ENCODE measurements at regions not wholly inside any gene's neighbourhood (a gene's known extent, or its start where the extent isn't known, plus 50 kb on each side); places are given as distances from the start of the nearest gene placed in this dataset.

DNA sequence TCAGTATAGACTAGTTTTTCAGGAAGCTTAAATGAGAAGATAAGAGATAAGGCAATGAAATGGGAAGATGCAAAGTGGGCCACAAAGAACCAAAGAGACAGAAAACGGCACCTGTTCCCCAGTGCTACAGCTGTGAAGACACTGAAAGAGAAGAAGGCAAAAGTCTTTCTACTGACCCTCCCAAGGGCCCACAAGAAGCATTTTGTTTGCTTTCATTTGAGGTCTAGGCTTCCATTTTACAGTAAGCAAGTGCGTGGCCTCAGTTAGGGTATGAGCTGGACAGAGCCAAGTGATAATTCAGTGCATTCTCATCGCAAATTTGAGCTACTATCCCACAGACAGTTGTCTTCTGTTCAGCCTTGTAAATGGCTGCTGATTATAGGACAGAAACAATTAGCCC lies 53.4 kb upstream of the STK17B start:
- Histone ChIP-seq H3K4me2 (ENCODE audit: low read length) (no peak overlapping the region), H3K27ac (no peak overlapping the region), H3K79me2 (no peaks in the 10 kb centered on the region), H3K9me3 (ENCODE audit: control insufficient read depth, low read length) (no peaks in the 10 kb centered on the region), H3K27me3 (ENCODE audit: control insufficient read depth, insufficient read depth, low read length) (no peaks in the 10 kb centered on the region), H3K36me3 (ENCODE audit: control insufficient read depth, insufficient read depth, low read length) (no peaks in the 10 kb centered on the region), H2AFZ (no peak overlapping the region), H3K4me3 (ENCODE audit: low read depth, low read length) (no peak overlapping the region), H3K9ac (no peak overlapping the region), H3K4me1 (no peaks in the 10 kb centered on the region)
- TF ChIP-seq, protein P1, sequence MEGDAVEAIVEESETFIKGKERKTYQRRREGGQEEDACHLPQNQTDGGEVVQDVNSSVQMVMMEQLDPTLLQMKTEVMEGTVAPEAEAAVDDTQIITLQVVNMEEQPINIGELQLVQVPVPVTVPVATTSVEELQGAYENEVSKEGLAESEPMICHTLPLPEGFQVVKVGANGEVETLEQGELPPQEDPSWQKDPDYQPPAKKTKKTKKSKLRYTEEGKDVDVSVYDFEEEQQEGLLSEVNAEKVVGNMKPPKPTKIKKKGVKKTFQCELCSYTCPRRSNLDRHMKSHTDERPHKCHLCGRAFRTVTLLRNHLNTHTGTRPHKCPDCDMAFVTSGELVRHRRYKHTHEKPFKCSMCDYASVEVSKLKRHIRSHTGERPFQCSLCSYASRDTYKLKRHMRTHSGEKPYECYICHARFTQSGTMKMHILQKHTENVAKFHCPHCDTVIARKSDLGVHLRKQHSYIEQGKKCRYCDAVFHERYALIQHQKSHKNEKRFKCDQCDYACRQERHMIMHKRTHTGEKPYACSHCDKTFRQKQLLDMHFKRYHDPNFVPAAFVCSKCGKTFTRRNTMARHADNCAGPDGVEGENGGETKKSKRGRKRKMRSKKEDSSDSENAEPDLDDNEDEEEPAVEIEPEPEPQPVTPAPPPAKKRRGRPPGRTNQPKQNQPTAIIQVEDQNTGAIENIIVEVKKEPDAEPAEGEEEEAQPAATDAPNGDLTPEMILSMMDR (IDR thresholded peaks at IDR 0.05): no peak

DNA sequence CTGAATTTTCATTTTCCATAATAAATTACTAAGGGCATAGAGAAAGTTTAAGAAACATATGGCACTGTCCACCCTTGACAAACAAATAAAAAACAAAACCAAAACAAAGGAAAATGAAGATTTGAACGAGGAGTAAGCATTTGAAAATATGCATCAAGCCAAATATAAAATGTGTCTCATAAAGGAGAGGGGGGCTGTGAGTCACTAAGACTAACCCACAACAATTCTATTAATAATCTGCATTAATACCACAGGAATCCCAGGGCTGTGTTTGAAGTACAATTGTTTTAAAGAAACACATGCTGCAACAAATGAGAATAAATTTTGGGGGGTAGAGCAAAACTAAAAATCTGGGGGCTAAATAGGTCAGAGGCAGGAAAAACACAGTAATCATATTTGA lies 53.8 kb upstream of the STK17B start:
- Histone ChIP-seq H2AFZ (no peak overlapping the region), H3K9ac (no peak overlapping the region), H3K9me3 (ENCODE audit: control insufficient read depth, low read length) (no peaks in the 10 kb centered on the region), H3K27me3 (ENCODE audit: control insufficient read depth, insufficient read depth, low read length) (no peaks in the 10 kb centered on the region), H3K4me1 (no peaks in the 10 kb centered on the region), H3K27ac (no peak overlapping the region), H3K4me3 (ENCODE audit: low read depth, low read length) (no peak overlapping the region), H3K36me3 (ENCODE audit: control insufficient read depth, insufficient read depth, low read length) (no peaks in the 10 kb centered on the region), H3K79me2 (no peaks in the 10 kb centered on the region), H3K4me2 (ENCODE audit: low read length) (no peak overlapping the region)
- TF ChIP-seq, protein P1 (IDR thresholded peaks at IDR 0.05): no peak

- H3K9ac ChIP-seq: no peak overlapping the region
- no peaks in the 10 kb centered on the region for H3K9me3 ChIP-seq (ENCODE audit: control insufficient read depth, low read length)
These were observed 54.8 kb upstream of the STK17B start for GRCh38 chr2:196226058-196226706.

DNA sequence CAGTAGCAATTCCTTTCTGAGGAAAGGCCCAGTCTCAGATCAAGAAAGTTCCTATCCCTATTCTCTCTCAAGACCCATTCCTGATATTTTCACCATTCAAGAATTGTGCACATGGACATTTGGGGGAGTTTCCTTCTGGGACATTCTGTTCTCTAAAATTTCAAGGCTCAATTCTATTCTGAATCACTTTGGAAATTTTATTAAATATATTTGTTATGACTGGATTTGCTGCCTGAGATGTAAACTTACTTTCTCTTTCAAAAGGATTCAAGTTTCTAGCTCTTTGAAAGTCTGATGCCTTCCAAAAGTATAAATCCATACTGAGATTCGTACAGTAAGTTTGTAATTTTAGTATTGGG lies 55.3 kb upstream of the STK17B start:
- no peak overlapping the region for H3K9ac ChIP-seq
- no peaks in the 10 kb centered on the region for H3K4me1 ChIP-seq
- no peaks in the 10 kb centered on the region for H3K36me3 ChIP-seq (ENCODE audit: control insufficient read depth, insufficient read depth, low read length)
- no peak overlapping the region for H3K4me2 ChIP-seq (ENCODE audit: low read length)
- TF ChIP-seq, protein P1 (IDR thresholded peaks at IDR 0.05): no peak
- no peak overlapping the region for H2AFZ ChIP-seq
- no peak overlapping the region for H3K4me3 ChIP-seq (ENCODE audit: low read depth, low read length)
- no peaks in the 10 kb centered on the region for H3K79me2 ChIP-seq
- no peak overlapping the region for H3K27ac ChIP-seq
- no peaks in the 10 kb centered on the region for H3K9me3 ChIP-seq (ENCODE audit: control insufficient read depth, low read length)
- no peaks in the 10 kb centered on the region for H3K27me3 ChIP-seq (ENCODE audit: control insufficient read depth, insufficient read depth, low read length)

More at GRCh38 chr2:196226058-196226706, 54.8 kb upstream of the STK17B start:
- TF ChIP-seq, protein P1 (IDR thresholded peaks at IDR 0.05): no peak
- no peaks in the 10 kb centered on the region for H3K27me3 ChIP-seq (ENCODE audit: control insufficient read depth, insufficient read depth, low read length)
- no peaks in the 10 kb centered on the region for H3K36me3 ChIP-seq (ENCODE audit: control insufficient read depth, insufficient read depth, low read length)
- H3K79me2 ChIP-seq: no peaks in the 10 kb centered on the region
- H3K4me1 ChIP-seq: no peaks in the 10 kb centered on the region
- H2AFZ ChIP-seq: no peak overlapping the region
- H3K4me2 ChIP-seq (ENCODE audit: low read length): no peak overlapping the region
- no peak overlapping the region for H3K27ac ChIP-seq
- no peak overlapping the region for H3K4me3 ChIP-seq (ENCODE audit: low read depth, low read length)

- Histone ChIP-seq H3K27me3 (ENCODE audit: control insufficient read depth, insufficient read depth, low read length) (no peaks in the 10 kb centered on the region), H3K9me3 (ENCODE audit: control insufficient read depth, low read length) (no peaks in the 10 kb centered on the region), H3K79me2 (no peaks in the 10 kb centered on the region), H3K27ac (no peak overlapping the region), H2AFZ (no peak overlapping the region), H3K4me3 (ENCODE audit: low read depth, low read length) (no peak overlapping the region), H3K36me3 (ENCODE audit: control insufficient read depth, insufficient read depth, low read length) (no peaks in the 10 kb centered on the region), H3K4me1 (peaks cover 5% of the 10 kb centered on the region), H3K4me2 (ENCODE audit: low read length) (no peak overlapping the region), H3K9ac (no peak overlapping the region)
- TF ChIP-seq, protein P1 (IDR thresholded peaks at IDR 0.05): no peak
These were observed 57.6 kb upstream of the STK17B start for GRCh38 chr2:196229013-196229412.
